H9 (cell line): ENCODE measurements at regions not wholly inside any gene's neighbourhood (a gene's known extent, or its start where the extent isn't known, plus 50 kb on each side); places are given as distances from the start of the nearest gene placed in this dataset.

Source experiments
- DNase-seq: peaks from one replicate; pipeline ENCODE4 v3.0.0-alpha.2; 2017
- H2AFZ ChIP-seq: one replicate; pipeline ENCODE4 v1.6.1; 2013; ENCODE audit warnings: mild to moderate bottlenecking, low read length, control low read depth, moderate library complexity
- H2AK5ac ChIP-seq: 2 replicates; pipeline ENCODE4 v1.6.1; 2013; ENCODE audit warnings: low read length, control low read depth, mixed read lengths; ENCODE audit not compliant: insufficient read length
- H2BK120ac ChIP-seq: one replicate; pipeline ENCODE4 v1.6.1; 2013; ENCODE audit warnings: low read depth, mild to moderate bottlenecking, low read length, control low read depth, inconsistent platforms; ENCODE audit not compliant: poor library complexity, severe bottlenecking
- H2BK12ac ChIP-seq: 2 replicates; pipeline ENCODE4 v1.6.1; 2013; ENCODE audit warnings: low read length, control low read depth, mixed read lengths, low read depth; ENCODE audit not compliant: insufficient read length
- H2BK15ac ChIP-seq: 2 replicates; pipeline ENCODE4 v1.6.1; 2013; ENCODE audit warnings: low read depth, low read length, control low read depth
- H2BK20ac ChIP-seq: one replicate; pipeline ENCODE4 v1.6.1; 2013; ENCODE audit warnings: low read depth, mild to moderate bottlenecking, low read length, control low read depth, inconsistent platforms; ENCODE audit not compliant: poor library complexity, severe bottlenecking
- H2BK5ac ChIP-seq: 2 replicates; pipeline ENCODE4 v1.6.1; 2013; ENCODE audit warnings: low read length, control low read depth, mixed read lengths; ENCODE audit not compliant: insufficient read length
- H3K14ac ChIP-seq: 2 replicates; pipeline ENCODE4 v1.6.1; 2013; ENCODE audit warnings: low read length, control low read depth; ENCODE audit not compliant: insufficient read depth
- H3K18ac ChIP-seq: 2 replicates; pipeline ENCODE4 v1.6.1; 2013; ENCODE audit warnings: low read depth, mild to moderate bottlenecking, mixed read lengths, low read length, control low read depth; ENCODE audit not compliant: insufficient read length
- H3K23ac ChIP-seq: 2 replicates; pipeline ENCODE4 v1.6.1; 2013; ENCODE audit warnings: low read length, control low read depth, mixed read lengths, low read depth; ENCODE audit not compliant: insufficient read length
- H3K23me2 ChIP-seq: 2 replicates; pipeline ENCODE4 v1.6.1; 2013; ENCODE audit warnings: low read depth, mild to moderate bottlenecking, mixed read lengths, low read length, control low read depth; ENCODE audit not compliant: insufficient read length, poor library complexity, severe bottlenecking
- H3K27ac ChIP-seq: 2 replicates; pipeline ENCODE4 v1.5.1; 2013; ENCODE audit warnings: low read length, control low read depth, mixed read lengths, low read depth; ENCODE audit not compliant: insufficient read length
- H3K27me3 ChIP-seq: 2 replicates; pipeline ENCODE4 v1.6.1; 2013; ENCODE audit warnings: low read length, control low read depth, inconsistent platforms; ENCODE audit not compliant: insufficient read depth
- H3K4ac ChIP-seq: 2 replicates; pipeline ENCODE4 v1.6.1; 2013; ENCODE audit warnings: low read depth, mild to moderate bottlenecking, control low read depth, inconsistent platforms, low read length, moderate library complexity
- H3K4me1 ChIP-seq: 2 replicates; pipeline ENCODE4 v1.6.1; 2013; ENCODE audit warnings: low read length, control low read depth, inconsistent platforms; ENCODE audit not compliant: insufficient read depth
- H3K4me2 ChIP-seq: 2 replicates; pipeline ENCODE4 v1.6.1; 2013; ENCODE audit warnings: low read length, control low read depth, mixed read lengths; ENCODE audit not compliant: insufficient read length, insufficient read depth
- H3K56ac ChIP-seq: 2 replicates; pipeline ENCODE4 v1.6.1; 2013; ENCODE audit warnings: low read depth, mild to moderate bottlenecking, mixed read lengths, low read length, control low read depth; ENCODE audit not compliant: insufficient read length
- H3K79me1 ChIP-seq: 2 replicates; pipeline ENCODE4 v1.6.1; 2013; ENCODE audit warnings: low read depth, mild to moderate bottlenecking, moderate library complexity, low read length, control low read depth, inconsistent platforms; ENCODE audit not compliant: insufficient read depth, poor library complexity, severe bottlenecking
- H3K79me2 ChIP-seq: 2 replicates; pipeline ENCODE4 v1.6.1; 2013; ENCODE audit warnings: low read length, control low read depth, inconsistent platforms; ENCODE audit not compliant: insufficient read depth
- H3K9ac ChIP-seq: 2 replicates; pipeline ENCODE4 v1.6.1; 2013; ENCODE audit warnings: low read length, control low read depth, mixed read lengths; ENCODE audit not compliant: insufficient read length; ENCODE audit errors: extremely low read depth
- H3K9me3 ChIP-seq: one replicate; pipeline ENCODE4 v1.6.1; 2013; ENCODE audit warnings: low read depth, low read length, inconsistent platforms; ENCODE audit not compliant: control insufficient read depth
- H3T11ph ChIP-seq: one replicate; pipeline ENCODE4 v1.6.1; 2013; ENCODE audit warnings: mild to moderate bottlenecking, low read length, control low read depth, inconsistent platforms
- H4K20me1 ChIP-seq: one replicate; pipeline ENCODE4 v1.6.1; 2013; ENCODE audit not compliant: control insufficient read depth, insufficient read length, insufficient read depth
- H4K5ac ChIP-seq: 2 replicates; pipeline ENCODE4 v1.6.1; 2013; ENCODE audit warnings: low read depth, mild to moderate bottlenecking, mixed read lengths, low read length, control low read depth; ENCODE audit not compliant: insufficient read length
- H4K8ac ChIP-seq: replicated peaks from 2 replicates; pipeline ENCODE4 v1.6.1; 2013; ENCODE audit warnings: low read length, control low read depth, mixed read lengths, low read depth; ENCODE audit not compliant: insufficient read length
- H4K91ac ChIP-seq: 2 replicates; pipeline ENCODE4 v1.6.1; 2013; ENCODE audit warnings: low read depth, mild to moderate bottlenecking, moderate library complexity, mixed read lengths, low read length, control low read depth; ENCODE audit not compliant: insufficient read length
- H3K27ac Mint-ChIP-seq, 3 experiments: 2 replicates in 2 of 3; 3 replicates in 1 of 3; pipeline ENCODE4 v1.8.0; 2020 to 2021; ENCODE audit warnings: mixed read lengths in 3 of 3, mild to moderate bottlenecking in 1 of 3, moderate library complexity in 1 of 3
- H3K27me3 Mint-ChIP-seq: 2 replicates; pipeline ENCODE4 v1.8.0; 2021; ENCODE audit warnings: low read depth, mild to moderate bottlenecking, moderate library complexity, mixed read lengths
- H3K36me3 Mint-ChIP-seq, 3 experiments: 2 replicates in 2 of 3; 3 replicates in 1 of 3; pipeline ENCODE4 v1.8.0; 2020 to 2021; ENCODE audit warnings: low read depth in 3 of 3, mixed read lengths in 3 of 3; ENCODE audit not compliant: insufficient read depth in 1 of 3
- H3K4me1 Mint-ChIP-seq, 2 experiments: 2 replicates each; pipeline ENCODE4 v1.8.0; 2020; ENCODE audit warnings: mixed read lengths in 2 of 2
- H3K4me3 Mint-ChIP-seq, 2 experiments: 2 replicates in 1 of 2; 3 replicates in 1 of 2; pipeline ENCODE4 v1.8.0; 2020 to 2021; ENCODE audit warnings: mild to moderate bottlenecking in 2 of 2, mixed read lengths in 2 of 2, moderate library complexity in 1 of 2
- H3K9me3 Mint-ChIP-seq, 2 experiments: 2 replicates in 1 of 2; 3 replicates in 1 of 2; pipeline ENCODE4 v1.8.0; 2020; ENCODE audit warnings: mild to moderate bottlenecking in 2 of 2, mixed read lengths in 2 of 2, moderate library complexity in 1 of 2
- WGBS: extraction: QIAGEN DNeasy Blood & Tissue Kit; methylation state at CpG from one replicate; pipeline ENCODE4 v1.1.7; 2013; ENCODE audit warnings: missing lambda C conversion rate, low lambda C conversion rate, mixed read lengths; ENCODE audit not compliant: insufficient read length; ENCODE audit errors: extremely low coverage; 5-methylcytosine and 5-hydroxymethylcytosine counted together
- TF ChIP-seq, protein P1 (sequence below): fragments of 200-600 bp; sonication (generic); conservative IDR thresholded peaks from 3 replicates; pipeline ENCODE4 v1.8.0; 2021; ENCODE audit warnings: antibody characterized with exemption, mild to moderate bottlenecking

DNA sequence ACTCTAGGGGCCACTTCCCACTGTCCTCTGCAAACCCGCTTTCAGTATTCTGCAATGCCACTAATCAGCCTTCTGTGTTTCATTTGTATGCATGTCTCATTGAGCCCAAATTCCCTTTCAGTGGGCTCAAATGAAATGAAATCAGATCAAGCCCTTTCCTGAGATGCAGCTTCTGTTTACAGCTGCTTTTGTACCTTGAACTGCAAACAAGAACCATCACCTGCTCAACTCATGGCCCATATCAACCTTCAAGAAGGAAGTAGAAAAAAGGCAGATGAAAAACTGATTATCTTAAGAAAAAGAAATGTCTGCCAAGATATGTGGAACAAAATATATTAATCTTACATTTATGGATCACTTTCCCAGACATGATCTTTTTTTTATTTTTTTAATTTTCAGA lies 141.1 kb upstream of the ARHGAP42 start:
- TF ChIP-seq, protein P1, sequence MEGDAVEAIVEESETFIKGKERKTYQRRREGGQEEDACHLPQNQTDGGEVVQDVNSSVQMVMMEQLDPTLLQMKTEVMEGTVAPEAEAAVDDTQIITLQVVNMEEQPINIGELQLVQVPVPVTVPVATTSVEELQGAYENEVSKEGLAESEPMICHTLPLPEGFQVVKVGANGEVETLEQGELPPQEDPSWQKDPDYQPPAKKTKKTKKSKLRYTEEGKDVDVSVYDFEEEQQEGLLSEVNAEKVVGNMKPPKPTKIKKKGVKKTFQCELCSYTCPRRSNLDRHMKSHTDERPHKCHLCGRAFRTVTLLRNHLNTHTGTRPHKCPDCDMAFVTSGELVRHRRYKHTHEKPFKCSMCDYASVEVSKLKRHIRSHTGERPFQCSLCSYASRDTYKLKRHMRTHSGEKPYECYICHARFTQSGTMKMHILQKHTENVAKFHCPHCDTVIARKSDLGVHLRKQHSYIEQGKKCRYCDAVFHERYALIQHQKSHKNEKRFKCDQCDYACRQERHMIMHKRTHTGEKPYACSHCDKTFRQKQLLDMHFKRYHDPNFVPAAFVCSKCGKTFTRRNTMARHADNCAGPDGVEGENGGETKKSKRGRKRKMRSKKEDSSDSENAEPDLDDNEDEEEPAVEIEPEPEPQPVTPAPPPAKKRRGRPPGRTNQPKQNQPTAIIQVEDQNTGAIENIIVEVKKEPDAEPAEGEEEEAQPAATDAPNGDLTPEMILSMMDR: no peak
- Histone ChIP-seq H3K23me2 (no peaks in the 10 kb centered on the region), H3K9me3 (no peaks in the 10 kb centered on the region), H2BK120ac (no peak overlapping the region), H2BK12ac (no peak overlapping the region), H3K79me1 (no peaks in the 10 kb centered on the region), H3K79me2 (no peaks in the 10 kb centered on the region), H3K4me1 (0 out of 2 replicates have a peak, but pooled peaks cover 2% of the 10 kb centered on the region), H3K4ac (no peak overlapping the region), H4K8ac (no peak overlapping the region), H3K27ac (no peak overlapping the region), H2BK5ac (peak overlapping the region; percentile 21), H4K91ac (no peak overlapping the region), H3K56ac (no peak overlapping the region), H2AFZ (no peak overlapping the region), H4K5ac (no peak overlapping the region), H3K23ac (no peak overlapping the region), H3K14ac (no peak overlapping the region), H3K27me3 (no peaks in the 10 kb centered on the region), H2BK15ac (no peak overlapping the region), H3K9ac (no peak overlapping the region), H4K20me1 (no peaks in the 10 kb centered on the region), H3T11ph (no peak overlapping the region), H2AK5ac (no peak overlapping the region), H3K18ac (no peak overlapping the region), H3K4me2 (no peak overlapping the region), H2BK20ac (no peak overlapping the region)
- WGBS: no CpG with 5 or more reads among the region's 1 CpG
- no peak overlapping the region for H3K4me3 Mint-ChIP-seq
- H3K4me1 Mint-ChIP-seq: peaks cover 9 to 10% of the 10 kb centered on the region in 2 experiments
- H3K36me3 Mint-ChIP-seq: peaks cover 0 to 6% (median 0%) of the 10 kb centered on the region in 3 experiments; a peak in 3 of 7 replicates
- DNase-seq: no peak
- no peak overlapping the region for H3K27ac Mint-ChIP-seq
- H3K27me3 Mint-ChIP-seq: no peaks in the 10 kb centered on the region
- H3K9me3 Mint-ChIP-seq: 0 out of 5 replicates have a peak, but pooled peaks cover 0 to 2% of the 10 kb centered on the region in 2 experiments
